ENCODE measurements at regions not wholly inside any gene's neighbourhood (a gene's known extent, or its start where the extent isn't known, plus 50 kb on each side); places are given as distances from the start of the nearest gene placed in this dataset.
"Not testable (repeated sequence)": the region's sequence is repeated elsewhere in the genome, so short reads cannot be mapped to it uniquely, and the experiment has no call there.

GRCh38 chr7:67602246-67602887 lies 605.7 kb downstream of the TYW1 start:
- DNase-seq, result no peak
- intact Hi-C loops (cut with DNase I), result no loop called here

GRCh38 chr7:67604461-67605386 lies 608.1 kb downstream of the TYW1 start:
- intact Hi-C loops (cut with DNase I), result no loop called here
- DNase-seq, result no peak

DNA sequence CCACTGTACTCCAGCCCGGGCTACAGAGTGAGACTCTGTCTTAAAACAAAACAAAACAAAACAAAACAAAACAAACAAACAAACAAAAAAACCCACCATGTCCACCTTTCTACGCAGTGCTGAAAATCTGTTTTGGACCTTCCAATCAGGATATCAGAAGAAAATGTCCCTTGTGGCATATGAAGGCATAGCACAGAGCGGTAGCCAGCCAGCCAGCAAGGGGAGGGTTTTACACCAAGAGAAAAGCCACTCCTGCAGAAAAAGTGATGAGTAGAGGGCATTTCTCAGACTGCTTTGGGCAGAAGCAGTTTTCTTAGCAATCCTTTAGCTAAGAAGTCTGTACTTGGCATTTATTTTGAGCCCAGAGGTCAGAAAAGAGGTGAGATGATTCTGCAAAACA lies 612.2 kb downstream of the TYW1 start:
- intact Hi-C loops (cut with DNase I), result no loop called here

GRCh38 chr7:67610897-67611296 lies 614.3 kb downstream of the TYW1 start:
- peak in 1 of 10 donors; percentile 37 for DNase-seq
- intact Hi-C loops (cut with DNase I), result no loop called here

More for the DNA sequence above, 612.2 kb downstream of the TYW1 start:
- DNase-seq, result no peak

GRCh38 chr7:67614843-67615242 lies 618.2 kb downstream of the TYW1 start:
- DNase-seq, result no peak
- intact Hi-C loops (cut with DNase I), result no loop called here

- no peak for DNase-seq
- intact Hi-C loops (cut with DNase I), result no loop called here
Measured at GRCh38 chr7:67616517-67616916, 619.9 kb downstream of the TYW1 start.

GRCh38 chr7:67618556-67619162 lies 622.0 kb downstream of the TYW1 start:
- no peak for DNase-seq

GRCh38 chr7:67619175-67619574 lies 622.5 kb downstream of the TYW1 start:
- intact Hi-C loops (cut with DNase I), result no loop called here
- DNase-seq, result peak in 7 of 10 donors; percentile 11 to 92 (median 20)

More at GRCh38 chr7:67618556-67619162, 622.0 kb downstream of the TYW1 start:
- intact Hi-C loops (cut with DNase I), result no loop called here

GRCh38 chr7:67620216-67620933 lies 623.7 kb downstream of the TYW1 start:
- intact Hi-C loops (cut with DNase I), result no loop called here
- no peak for DNase-seq

GRCh38 chr7:67621704-67622103 lies 625.1 kb downstream of the TYW1 start:
- intact Hi-C loops (cut with DNase I), result no loop called here

DNA sequence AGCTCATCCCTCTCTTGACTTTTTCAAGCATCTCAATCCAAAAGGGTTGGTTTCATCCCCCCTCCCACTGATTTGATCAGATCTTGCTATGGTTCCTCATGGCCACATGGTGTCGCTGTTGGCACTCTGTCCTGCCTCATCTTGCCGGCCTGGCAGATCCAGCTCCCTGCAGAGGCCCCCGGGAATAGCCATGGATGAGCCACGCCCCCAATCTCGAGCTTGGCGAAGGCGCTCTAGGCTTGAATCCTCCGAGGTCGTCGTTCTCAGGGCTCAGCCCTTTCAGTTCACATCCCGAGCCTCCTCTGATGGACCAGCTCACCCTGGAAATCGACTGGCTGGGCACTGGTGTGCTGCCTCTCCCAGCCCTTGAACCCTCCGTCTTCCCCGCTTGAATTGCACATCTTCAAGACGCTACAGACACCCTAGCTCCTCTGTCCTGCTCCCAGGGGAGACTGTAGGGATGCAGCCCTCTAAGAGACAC lies 628.7 kb downstream of the TYW1 start:
- intact Hi-C loops (cut with DNase I), result no loop called here
- DNase-seq, result peak; percentile 59 to 97 (median 78)

More at GRCh38 chr7:67621704-67622103, 625.1 kb downstream of the TYW1 start:
- DNase-seq, result no peak

DNA sequence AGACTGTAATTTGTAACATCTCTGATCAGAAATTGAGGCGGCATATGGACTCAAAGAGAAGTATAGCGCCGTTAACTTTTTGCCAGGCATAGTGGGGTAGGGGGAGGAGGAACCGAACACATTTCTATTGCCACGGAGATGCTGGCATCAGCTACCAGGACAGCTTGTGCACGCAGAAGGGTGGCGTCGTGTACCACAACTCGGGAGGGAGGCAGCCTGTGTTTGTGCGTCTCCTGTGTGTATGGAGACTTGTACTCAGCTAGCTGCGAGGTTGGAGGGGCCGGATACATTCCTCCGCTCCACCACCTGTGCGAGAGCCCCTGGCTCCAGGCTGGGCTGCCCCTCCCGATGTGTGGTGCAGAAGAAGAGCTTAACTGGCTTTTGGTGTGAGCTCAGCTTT lies 634.8 kb downstream of the TYW1 start:
- intact Hi-C loops (cut with DNase I), result no loop called here
- peak; percentile 22 to 95 (median 60) for DNase-seq

GRCh38 chr7:67635271-67635670 lies 638.6 kb downstream of the TYW1 start:
- no peak for DNase-seq
- intact Hi-C loops (cut with DNase I), result no loop called here

DNA sequence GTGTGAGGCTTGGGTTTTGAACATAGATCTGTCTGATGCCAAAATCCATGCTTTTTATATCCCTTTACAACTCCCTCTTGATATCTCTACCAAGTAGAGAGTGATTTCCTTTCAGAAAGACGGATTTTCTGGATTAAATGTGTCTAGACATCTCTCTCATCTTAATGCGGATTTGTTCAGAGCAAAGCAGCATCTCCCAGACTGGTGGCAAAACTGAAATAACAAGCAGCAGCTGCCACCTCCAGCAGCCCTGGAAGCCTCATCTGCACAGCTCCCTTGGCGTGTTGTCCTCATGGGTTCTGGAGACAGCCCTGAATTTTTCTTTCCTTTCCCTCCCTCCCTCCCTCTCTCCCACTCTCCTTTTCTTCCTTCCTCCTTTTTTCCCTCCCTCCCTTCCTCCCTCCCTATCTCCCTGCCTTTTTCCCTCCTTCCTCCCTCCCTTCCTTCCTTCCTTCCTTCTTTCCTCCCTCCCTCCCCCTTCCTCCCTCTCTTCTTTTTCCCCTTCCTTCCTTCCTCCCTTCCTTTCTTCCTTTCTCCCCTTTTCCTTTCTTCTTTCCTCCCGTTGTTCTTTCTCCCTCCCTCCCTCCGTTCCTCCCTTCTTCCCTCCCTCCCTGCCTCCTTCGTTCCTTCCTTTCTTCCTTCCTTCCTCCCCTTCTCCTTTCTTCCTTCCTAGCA lies 639.9 kb downstream of the TYW1 start:
- intact Hi-C loops (cut with DNase I), result no loop called here
- DNase-seq, result peak in 5 of 10 donors; percentile 15 to 87 (median 49)

- DNase-seq, result no peak
- intact Hi-C loops (cut with DNase I), result no loop called here
Measured at GRCh38 chr7:67637023-67637358, 640.4 kb downstream of the TYW1 start.

DNA sequence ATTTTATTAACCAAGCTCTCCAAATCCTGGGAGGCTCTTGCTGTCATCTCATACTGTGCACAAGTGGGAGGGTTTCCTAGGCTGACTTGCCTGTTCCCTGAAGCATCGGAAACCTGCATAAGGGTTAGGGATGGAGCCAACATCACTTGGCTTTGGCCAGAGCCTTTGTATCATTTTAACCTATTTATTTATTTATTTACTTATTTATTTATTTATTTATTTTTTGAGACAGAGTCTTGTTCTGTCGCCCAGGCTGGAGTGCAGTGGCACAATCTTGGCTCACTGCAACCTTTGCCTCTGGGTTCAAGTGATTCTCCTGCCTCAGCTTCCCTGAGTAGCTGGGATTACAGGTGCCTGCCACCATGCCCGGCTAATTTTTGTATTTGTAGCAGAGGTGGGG lies 645.9 kb downstream of the TYW1 start:
- DNase-seq; intact Hi-C loops (cut with DNase I): not testable (repeated sequence)

DNA sequence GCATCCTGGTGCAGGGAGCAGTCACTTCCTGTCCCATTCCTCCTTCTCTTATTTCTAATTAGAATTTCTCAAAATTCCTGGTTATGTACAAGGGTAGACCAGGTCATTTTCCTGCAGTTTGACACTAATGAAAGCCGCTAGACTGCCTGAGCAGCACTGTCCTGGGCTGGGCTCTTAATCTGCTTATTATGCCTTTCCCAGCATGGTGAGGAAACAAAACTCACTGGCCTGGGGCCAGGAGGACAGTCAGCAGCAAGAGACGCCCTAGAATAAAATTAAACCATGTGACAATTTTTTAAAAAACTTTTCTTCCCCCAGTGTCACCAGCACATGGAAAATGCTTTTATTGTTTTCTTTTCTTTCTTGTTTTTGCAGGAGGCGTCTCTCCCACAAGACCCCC lies 647.5 kb downstream of the TYW1 start:
- intact Hi-C loops (cut with DNase I), result no loop called here
- no peak for DNase-seq

- intact Hi-C loops (cut with DNase I), result no loop called here
- no peak for DNase-seq
Measured at GRCh38 chr7:67652937-67653336, 656.3 kb downstream of the TYW1 start.

DNA sequence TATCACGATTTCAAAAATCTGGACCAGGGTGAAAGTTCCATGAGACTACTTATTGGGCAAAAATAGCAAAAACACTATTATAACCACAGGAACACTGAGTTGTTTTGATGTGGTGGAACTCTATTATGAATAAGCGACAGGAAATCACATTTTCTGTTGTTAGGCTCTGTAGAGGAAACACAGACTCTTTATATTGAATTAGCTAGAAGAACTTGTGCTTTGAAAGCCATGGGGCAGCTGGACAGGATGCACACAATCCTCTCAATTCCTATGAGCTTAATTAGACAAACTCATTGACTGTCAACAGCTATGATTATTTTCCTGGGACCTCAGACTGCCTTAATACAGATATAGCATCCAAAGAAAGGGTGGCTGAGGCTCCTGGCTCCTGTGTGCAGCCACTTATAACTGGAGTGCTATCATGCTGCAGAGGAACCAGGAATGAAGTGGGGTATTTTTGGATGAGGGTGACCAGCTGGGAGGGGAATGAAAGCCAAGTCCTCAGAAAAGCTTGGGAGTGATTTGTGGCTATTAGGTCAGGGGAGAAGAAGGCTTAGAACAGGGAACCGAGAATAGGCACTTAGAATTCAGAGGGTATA lies 657.3 kb downstream of the TYW1 start:
- intact Hi-C loops (cut with DNase I), result no loop called here
- DNase-seq, result no peak

- no peak for DNase-seq
- intact Hi-C loops (cut with DNase I), result no loop called here
Measured at GRCh38 chr7:67654642-67655041, 658.0 kb downstream of the TYW1 start.
